Activated CD4-positive, alpha-beta T cell treated with anti-CD3 and anti-CD28 coated beads, Interleukin-2, Interleukin-4, amounts not matched to agents 100 ng/mL and 50 ng/mL, durations not matched to agents 16 hours and 8 hours (primary cell): ENCODE measurements at regions not wholly inside any gene's neighbourhood (a gene's known extent, or its start where the extent isn't known, plus 50 kb on each side); places are given as distances from the start of the nearest gene placed in this dataset.
"Not testable (repeated sequence)": the region's sequence is repeated elsewhere in the genome, so short reads cannot be mapped to it uniquely, and the experiment has no call there.

ENCODE experiments used
- DNase-seq: peaks from one replicate; pipeline ENCODE4 v3.0.0-alpha.2; 2020; ENCODE audit warnings: low spot score

DNA sequence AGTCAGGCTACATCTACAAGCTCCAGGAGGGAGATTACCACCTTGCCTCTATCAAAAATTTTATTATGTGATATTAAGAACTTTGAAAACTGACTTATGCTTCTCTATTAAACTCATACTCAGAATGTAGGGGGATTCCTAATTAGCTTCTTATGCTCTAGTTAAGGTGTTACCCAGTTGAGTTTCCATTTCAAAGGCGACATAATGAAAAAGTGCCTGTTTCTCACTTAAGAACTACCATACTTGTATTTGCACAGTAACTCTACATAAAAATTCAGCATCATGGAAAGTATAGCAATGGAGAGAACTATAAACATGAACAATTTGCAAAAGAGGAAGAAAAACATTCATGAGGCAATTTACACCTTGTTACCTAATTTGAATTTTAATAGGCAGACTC lies 739.1 kb downstream of the ZPLD1 start:
- no peak for DNase-seq

DNA sequence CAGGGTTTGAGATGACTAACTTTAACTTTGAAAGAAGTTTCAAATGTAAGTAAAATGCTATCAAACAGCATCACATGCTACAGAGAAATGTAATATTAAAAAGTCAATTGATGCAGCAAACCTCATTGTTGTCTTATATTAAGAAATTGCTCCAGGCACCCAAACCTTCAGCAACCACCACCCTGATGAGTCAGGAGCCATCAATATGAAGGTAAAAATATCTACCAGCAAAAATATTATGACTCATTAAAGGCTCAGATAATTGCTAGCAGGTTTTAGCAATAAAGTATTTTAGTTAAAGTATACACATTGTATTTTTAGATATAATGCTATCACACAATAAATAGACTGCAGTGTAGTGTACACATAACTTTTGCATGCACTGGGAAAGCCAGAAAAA lies 746.3 kb downstream of the ZPLD1 start:
- DNase-seq = no peak

DNA sequence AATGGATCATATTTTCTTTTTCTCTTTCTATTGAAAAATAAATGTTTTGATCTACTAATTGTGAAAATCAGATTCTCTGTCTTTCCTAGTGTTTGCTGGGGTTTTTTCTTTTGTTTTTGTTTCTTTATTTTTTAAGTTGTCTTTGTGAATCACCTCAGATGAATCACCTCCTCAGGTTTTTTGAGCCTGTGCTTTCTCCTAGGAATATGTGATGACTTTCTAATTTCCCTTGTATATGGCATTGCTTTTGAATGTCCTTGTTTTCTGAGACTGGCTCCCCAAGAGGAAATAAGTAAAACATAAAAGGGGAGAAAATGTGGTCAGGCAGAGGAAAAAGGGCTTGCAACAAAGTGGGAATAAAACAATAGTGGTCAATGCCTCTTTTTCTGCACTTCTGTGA lies 750.0 kb downstream of the ZPLD1 start:
- no peak for DNase-seq

DNA sequence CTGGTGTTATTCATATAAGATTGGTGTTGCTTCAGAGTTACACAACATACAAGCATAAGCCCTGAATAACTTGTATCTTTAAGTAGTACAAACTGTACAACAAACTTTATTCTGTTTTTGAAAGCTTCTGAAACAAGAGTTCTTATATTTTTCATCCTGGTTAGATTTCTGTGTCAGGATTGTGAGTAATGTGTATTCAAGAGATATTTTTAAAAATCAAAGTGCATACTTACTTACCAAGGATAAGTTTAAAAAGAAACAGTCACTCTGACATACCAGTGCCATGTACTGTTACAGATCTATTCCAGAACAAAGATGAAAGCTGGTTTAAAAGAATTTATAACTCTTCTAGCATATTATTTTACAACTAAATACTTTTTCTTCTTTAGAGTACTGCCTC lies 755.1 kb downstream of the ZPLD1 start:
- DNase-seq = no peak

DNA sequence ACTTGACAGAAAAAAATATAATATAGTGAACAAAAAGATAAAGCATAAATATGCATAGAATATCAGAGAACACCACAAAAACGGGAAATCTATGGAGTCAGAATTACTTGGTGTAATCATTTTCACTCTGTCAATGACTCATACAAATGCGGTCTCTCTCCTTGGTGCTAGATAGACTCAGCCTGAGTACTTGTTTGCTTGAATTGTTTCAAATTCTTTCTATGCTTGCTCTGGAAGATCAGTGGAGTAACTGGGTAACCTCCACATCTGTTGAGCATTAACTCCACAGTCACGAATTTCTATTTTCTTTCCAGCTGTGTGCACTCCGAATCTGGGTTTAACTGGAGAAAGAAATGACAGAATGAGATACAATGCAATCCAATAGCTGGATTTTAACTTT lies 760.4 kb downstream of the ZPLD1 start:
- no peak for DNase-seq

DNA sequence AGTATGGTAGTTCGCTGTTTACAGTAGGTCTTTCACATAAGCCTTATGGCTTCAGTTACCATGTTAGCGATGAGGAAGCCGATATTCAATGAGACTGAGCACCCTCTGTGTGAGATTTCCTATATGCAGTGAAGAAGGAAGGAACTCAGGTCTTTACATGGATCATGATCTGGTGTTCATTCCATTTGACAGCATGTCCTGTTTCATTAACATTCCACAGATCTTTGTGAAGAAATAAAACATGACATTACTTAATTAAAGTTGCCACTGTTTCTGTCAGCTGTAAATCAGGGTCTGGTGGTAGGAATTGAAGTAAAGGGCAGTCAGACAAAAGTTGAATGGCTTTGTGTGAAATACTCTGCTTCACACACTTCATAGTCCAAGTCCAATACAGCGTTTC lies 768.6 kb downstream of the ZPLD1 start:
- DNase-seq = no peak

DNA sequence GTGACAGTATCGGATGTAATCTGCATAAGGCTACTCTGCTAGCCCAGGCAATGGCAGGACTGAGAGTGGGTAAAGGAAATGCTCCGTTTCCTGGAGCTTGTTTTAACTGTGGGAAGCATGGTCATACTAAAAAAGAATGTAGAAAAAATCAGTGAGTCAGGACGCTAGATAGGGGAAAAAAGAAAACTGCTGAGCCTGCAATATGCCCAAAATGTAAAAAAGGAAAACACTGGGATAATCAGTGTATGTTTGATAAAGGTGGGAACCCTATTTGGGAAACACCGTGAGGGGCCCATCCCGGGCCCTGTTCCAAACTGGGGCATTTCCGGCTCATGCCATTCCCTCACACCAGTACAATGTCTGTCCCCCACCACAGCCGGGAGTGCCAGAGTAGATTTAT lies 775.8 kb downstream of the ZPLD1 start:
- no peak for DNase-seq

DNA sequence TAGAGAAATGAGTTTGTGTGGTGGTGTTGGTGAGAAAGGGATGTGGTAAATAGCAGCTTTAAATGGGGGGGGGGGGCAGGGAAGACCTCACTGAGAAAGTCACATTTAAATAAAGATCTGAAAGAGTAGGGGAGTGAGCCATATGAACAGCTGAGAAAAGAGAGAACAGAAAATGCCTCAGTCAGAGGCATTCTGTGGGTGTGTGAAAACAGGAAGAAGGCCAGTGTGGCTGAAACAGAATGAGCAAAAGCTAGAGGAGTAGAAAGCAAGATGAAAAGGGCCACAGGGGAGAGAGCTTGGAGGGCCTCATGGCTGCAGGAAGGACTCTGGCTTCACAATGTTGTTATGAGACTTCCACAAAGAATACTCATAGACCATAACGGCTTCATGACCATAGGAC lies 783.3 kb downstream of the ZPLD1 start:
- DNase-seq = peak; percentile 1

DNA sequence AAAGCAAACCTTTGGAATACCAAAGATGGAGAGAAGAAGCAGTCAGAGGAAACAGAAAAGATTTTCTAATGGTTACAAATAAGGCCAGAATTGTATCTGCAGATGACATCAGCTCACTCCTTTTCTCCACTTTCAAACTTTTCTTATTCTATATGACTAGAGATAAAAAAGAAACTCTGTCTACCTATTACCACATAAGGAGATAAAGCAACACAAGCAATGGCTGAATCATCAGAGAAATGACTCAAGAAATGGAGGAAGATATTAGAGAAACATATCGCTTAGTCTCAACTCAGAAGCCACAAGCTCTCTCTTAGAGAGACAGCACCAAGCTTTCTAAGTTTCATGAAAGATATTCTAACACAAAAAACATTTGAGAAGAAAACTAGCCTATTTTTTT lies 784.0 kb downstream of the ZPLD1 start:
- DNase-seq = no peak

DNA sequence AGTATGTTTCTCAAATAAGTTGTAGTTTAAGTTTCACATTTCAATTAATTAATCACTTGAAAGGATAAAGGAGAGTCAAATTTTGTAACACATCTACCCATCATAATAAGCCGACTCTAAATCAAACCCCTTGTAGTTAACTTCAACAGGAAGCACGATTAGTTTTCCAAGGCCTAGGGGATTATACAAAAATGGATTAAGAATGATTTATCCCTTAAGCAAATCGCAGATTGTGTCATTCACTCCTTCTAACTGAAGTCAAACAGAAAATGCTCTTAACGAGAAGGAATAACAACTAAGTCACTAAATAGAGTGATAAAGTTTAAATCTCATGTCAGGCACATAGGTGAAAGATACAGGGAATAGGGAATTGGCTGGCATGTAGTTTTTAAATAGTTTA lies 792.8 kb downstream of the ZPLD1 start:
- DNase-seq = no peak

DNA sequence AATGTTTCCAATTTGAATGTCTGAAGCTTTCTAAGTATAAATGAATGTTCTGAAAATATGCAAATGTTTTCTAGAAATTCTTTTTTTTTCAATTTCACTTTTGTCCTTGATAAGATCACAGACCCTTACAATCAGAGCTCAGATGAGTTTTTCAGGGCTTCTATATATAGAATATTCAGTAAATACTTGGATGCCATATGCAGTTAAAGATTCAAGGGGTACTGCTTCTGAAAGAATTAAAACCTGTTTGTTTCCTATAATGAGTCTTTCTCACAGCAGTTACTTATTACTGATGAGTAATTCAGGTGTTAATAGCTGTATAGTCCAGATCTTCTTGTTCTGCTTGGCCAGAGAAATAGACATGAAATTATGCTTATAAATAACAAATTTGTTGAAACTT lies 812.6 kb downstream of the ZPLD1 start:
- no peak for DNase-seq

DNA sequence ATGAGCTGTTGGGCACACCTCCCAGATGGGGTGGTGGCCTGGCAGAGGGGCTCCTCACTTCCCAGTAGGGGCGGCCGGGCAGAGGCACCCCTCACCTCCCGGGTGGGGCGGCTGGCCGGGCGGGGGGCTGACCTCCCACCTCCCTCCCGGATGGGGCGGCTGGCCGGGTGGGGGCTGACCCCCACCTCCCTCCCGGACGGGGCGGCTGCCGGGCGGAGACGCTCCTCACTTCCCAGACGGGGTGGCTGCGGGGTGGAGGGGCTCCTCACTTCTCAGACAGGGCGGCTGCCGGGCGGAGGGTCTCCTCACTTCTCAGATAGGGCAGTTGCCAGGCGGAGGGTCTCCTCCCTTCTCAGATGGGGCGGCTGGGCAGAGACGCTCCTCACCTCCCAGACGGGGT lies 820.0 kb downstream of the ZPLD1 start:
- DNase-seq = not testable (repeated sequence)

DNA sequence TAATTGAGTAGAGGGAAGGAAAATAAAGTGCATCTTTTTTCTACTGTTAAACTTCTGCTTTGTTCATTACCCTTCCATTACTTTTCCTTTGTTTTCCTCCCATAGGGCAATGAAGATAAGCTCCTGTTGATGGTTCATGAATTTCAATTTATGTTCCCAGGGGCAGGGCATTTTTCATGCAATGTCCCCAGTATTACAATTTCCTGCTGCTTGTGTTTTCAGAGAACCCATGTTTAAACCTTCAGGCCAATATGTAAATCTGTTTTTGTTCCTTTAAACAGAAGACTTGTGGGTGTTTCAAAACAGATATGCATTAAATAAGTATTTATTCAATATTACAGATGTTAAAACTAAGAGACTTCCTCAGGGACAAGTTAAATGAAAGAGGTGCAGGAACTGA lies 834.5 kb downstream of the ZPLD1 start:
- no peak for DNase-seq

DNA sequence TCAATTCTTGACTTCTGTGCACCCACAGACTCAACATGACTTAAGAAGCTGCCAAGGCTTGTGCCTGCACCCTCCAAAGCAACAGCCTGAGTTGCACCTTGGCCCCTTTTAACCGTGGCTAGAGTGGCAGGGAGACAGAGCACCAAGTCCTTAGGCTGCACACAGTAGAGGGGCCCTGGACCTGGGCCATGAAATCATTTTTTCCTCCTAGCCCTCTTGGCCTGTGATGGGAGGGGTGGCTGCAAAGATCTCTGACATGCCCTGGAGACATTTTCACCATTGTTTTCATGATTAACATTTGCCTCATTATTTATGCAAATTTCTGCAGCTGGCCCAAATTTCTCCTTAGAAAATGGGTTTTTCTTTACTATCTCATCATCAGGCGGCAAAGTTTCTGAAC lies 836.8 kb downstream of the ZPLD1 start:
- DNase-seq = no peak

DNA sequence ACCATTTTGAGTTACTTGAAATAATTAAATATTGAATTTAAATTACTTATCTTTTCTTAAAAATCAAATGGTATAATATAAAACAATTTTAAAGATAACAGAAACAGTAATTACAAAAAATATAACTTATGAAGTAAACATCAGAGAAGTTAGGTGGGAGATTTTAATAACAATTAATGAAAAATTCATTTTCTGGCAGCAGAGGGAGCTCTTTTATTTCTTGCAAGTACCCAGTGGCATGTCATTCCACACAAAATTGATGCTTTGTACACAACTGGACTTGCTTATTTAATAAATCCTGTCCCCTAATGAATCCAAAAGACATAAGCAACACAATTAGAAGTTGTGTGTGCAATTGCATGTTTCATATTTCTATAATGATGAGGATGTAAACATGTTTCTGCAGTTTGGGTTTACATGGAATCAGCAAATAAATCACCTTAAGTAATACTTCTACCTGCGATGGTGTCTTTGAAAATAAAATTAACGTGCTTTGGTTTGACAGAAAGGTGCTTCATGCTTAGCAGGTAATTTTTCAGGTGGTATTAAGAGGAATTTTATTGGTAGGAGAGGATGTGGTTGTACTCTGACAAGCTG lies 861.3 kb downstream of the ZPLD1 start:
- no peak for DNase-seq

DNA sequence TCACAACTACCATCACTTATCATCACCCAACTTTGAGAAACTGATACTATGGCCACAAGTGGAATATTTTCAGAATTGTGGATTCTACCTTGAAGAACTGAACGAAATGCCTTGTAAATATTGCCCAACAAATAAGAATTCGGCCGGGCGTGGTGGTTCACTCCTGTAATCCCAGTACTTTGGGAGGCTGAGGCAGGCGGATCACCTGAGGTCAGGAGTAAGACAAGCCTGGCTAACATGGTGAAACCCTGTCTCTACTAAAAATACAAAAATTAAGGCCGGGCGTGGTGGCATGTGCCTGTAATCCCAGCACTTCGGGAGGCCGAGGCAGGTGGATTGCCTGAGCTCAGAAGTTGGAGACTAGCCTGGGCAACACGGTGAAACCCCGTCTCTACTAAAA lies 862.7 kb downstream of the ZPLD1 start:
- DNase-seq = not testable (repeated sequence)

DNA sequence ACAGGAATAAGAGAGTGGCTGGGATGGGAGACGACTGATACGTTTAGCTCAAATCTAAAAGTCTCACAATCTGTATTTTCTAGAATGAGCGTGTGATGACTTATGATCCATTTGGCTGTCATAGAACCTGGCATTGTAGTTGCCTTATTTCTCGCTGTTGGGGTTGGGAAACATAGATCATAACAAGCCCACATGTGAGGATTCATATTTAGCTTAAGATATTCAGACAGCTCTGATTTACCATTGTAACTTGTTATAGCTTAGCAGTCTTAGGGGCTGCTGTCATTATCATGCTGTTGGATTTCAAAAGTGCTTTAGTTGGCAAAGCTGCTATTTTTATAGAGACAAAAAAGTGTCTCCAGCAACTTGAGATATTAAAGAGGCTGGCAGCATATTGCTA lies 871.3 kb downstream of the ZPLD1 start:
- DNase-seq = no peak

DNA sequence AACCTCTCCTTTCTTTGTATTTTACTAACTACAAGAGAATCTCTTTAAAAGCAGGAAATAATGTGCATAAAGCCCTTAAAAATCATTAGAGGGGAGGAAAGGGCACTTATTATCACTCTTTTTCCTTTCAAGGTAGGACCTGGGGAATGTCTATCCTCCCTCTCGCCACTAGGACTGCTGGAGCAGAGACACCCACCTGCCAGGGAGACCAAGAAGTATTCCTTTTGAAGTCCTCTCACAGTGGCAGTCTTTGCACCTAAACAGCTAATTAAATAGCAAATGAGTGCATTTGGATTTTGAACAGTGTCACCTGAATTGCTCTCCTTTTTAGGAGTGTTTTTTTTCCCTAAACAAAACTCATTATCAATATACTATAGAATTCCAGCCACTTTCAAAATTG lies 874.1 kb downstream of the ZPLD1 start:
- DNase-seq = no peak

DNA sequence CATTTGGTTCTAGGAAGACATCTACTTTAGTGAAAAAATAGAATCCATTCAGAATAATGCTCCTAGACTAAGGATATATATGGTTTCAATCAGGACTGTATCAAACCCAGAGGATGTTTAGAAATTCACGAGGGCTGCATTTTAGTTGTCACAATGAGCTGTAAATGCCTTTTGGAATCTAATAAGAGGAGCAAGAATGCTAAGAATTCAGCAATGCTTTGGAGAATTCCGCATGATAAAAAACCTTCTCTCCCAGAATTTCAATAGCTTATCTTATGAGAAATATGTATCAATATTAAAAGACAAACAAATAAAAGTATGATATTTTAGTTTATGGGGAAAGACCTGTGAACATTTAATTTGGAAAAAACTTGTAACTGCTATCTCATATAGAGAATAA lies 885.1 kb downstream of the ZPLD1 start:
- no peak for DNase-seq

DNA sequence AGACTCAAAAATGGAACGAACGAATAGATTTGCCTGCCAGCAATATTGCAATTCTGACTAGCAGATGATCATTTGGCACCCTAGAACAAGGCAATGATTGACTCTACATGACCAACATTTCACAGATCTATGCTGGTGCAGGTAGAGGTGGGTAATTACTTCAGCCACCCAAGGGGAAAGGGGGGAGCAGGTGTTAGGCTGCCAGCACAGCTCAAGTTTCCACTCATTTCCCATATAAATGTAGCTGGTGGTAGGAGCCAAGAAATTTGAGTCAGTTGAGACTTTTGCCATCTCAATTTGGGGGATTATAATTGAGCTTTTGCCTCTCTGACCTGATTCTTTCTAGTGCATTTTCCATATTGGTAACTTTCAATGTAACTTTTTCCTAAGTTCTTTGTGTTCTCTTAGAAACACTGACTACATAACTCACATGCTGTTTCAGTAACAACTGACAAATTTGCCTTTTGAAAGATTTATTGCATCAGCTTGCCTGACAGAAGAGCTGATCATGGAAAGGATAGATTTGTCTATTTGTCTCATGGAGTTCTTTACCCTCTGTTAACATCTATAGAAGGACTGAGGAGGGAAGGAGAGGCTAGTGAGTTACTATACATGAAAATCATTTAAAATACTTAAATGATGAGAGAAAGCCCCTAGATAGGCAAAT lies 902.5 kb downstream of the ZPLD1 start:
- no peak for DNase-seq

DNA sequence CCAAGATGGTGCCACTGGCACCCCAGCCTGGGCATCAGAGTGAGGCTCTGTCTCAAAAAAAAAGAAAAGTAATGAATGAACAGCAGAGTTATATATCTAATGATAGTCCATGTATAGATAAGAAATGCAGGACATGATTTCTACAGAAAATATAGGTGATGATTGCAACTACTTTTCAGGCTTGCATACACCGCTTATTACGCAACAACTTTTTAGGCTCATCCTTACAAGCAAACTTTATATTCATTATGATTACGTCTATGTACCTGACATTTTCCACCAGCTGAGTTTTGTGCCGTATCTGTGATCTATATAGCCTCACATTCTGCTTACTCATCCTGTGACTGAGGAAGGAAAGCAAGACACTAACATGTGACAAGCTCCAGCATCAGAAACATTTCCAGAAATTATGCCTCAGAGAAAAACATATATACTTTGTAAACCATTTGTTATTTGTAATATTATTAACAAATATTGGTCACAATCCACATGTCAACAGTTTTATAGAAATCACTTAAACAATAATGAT lies 906.3 kb downstream of the ZPLD1 start:
- DNase-seq = no peak

DNA sequence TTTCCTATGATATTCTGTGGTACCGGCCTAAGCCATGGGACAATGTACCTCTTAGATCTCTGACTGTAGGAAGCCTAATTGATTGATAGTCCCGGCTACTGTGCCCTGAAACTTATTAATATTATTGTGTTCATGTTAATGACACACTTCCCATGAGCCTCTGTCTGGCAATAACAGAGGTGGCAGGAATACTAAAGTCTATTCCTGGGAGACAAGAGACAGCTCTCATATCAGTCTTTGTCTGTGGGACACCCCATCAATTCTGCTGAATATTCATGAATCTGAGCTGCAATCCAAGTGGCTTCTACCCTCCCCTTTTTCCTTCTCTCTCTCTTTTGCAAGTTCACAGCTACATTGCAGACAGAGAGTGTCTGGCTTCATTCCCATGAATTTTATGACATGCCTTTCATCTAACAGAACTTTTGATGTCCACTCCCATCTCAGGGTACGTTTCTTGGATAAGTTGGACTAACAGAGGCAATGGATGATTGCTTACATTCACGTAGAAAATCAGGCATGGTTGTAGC lies 907.5 kb downstream of the ZPLD1 start:
- no peak for DNase-seq

DNA sequence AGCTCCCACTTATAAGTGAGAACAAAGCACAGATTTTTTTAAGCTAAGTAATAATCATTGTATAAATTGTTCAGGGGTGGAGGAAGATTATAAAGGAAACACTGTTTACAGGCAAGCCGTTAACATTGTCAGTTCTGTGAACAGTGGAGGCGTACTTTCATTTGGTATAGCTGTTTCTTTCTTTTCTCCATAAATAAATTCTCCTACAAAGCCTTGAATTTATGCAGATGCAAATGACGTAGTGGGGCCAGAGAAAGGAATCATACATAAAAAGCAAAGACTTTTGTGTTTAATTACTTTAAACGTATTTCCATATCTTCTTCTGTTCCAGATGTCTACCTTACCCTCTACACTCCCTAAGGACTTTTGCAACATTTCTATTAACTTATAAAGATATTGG lies 914.9 kb downstream of the ZPLD1 start:
- DNase-seq = no peak

DNA sequence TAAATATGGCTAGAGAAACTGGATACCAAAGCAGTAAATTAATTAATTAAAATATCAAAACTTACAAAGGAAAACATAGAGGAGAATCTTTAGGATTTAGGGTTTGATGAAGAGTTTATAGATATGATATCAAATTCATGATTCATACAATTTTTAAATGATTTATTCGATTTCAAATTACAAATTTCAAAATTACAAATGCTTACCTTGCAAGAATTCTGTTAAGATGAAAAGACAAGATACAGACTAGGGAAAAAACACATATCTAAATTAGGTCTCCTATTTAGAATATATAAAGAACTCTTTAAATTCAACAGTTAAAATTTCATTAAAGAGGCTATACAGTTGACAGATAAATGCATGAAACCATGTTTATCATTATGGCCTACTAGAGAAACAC lies 930.7 kb downstream of the ZPLD1 start:
- DNase-seq = no peak
